ENCODE measurements at regions not wholly inside any gene's neighbourhood (a gene's known extent, or its start where the extent isn't known, plus 50 kb on each side); places are given as distances from the start of the nearest gene placed in this dataset.

DNA sequence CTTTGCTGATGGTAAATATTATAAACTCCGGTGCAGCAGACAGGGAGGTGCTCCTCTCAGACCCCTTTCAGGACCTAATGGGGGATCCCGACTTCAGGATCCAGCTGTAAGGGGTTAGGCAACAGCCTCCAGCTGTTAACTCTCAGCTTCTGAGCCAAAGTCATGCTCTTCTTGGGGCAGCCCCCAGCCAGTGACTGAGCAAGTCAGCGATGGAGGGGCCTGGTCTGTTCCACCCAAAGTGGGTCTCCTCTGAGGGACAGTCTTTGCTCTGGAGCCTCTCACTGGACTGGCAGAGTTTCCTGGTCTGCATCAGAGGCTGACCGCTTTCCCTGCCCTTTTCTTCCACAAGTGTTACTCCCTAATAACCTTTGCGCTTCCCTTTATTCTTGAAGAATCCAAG, 184.2 kb upstream of the DIO3 start:
- TF ChIP-seq POLR2AphosphoS5 (IDR thresholded peaks at IDR 0.05; ENCODE audit: borderline replicate concordance, low read depth, low read length), result no peak
- TF ChIP-seq EZH2 (IDR thresholded peaks at IDR 0.05), result no peak
- TF ChIP-seq FOXP2 (optimal IDR thresholded peaks at IDR 0.05; ENCODE audit: control extremely low read depth, extremely low read length, insufficient read depth), result no peak

Measured in SK-N-MC (cell line).